KMS-11 (cell line): ENCODE measurements at regions not wholly inside any gene's neighbourhood (a gene's known extent, or its start where the extent isn't known, plus 50 kb on each side); places are given as distances from the start of the nearest gene placed in this dataset.

Experiments used
- H2AFZ ChIP-seq: fragments of 200-600 bp; sonication (generic); 2 replicates; pipeline ENCODE4 v1.6.1; 2016; ENCODE audit warnings: antibody characterized with exemption, mixed run types, low read depth
- H3K27ac ChIP-seq: fragments of 200-600 bp; sonication (generic); 2 replicates; pipeline ENCODE4 v1.6.1; 2016; ENCODE audit warnings: mild to moderate bottlenecking, mixed run types
- H3K27me3 ChIP-seq: fragments of 200-600 bp; sonication (generic); 2 replicates; pipeline ENCODE4 v1.6.1; 2017; ENCODE audit warnings: mild to moderate bottlenecking, low read depth, mixed run types, moderate library complexity; ENCODE audit not compliant: insufficient read depth
- H3K36me3 ChIP-seq: fragments of 200-600 bp; sonication (generic); 2 replicates; pipeline ENCODE4 v1.6.1; 2017; ENCODE audit warnings: mild to moderate bottlenecking, mixed run types; ENCODE audit not compliant: insufficient read depth
- H3K4me1 ChIP-seq: fragments of 200-600 bp; sonication (generic); 2 replicates; pipeline ENCODE4 v1.6.1; 2016; ENCODE audit warnings: mild to moderate bottlenecking, low read depth, mixed run types; ENCODE audit not compliant: poor library complexity, severe bottlenecking
- H3K4me2 ChIP-seq: fragments of 200-600 bp; sonication (generic); 2 replicates; pipeline ENCODE4 v1.7.0; 2016; ENCODE audit warnings: mild to moderate bottlenecking, mixed run types
- H3K4me3 ChIP-seq: fragments of 200-600 bp; sonication (generic); IDR thresholded peaks from 2 replicates; pipeline ENCODE4 v1.6.1; 2017; ENCODE audit warnings: low read depth, low read length, mixed read lengths; ENCODE audit not compliant: insufficient read depth
- H3K79me2 ChIP-seq: fragments of 200-600 bp; sonication (generic); 2 replicates; pipeline ENCODE4 v1.6.1; 2016; ENCODE audit warnings: low read depth, mixed run types; ENCODE audit not compliant: insufficient read depth
- H3K9ac ChIP-seq: fragments of 200-600 bp; sonication (generic); 2 replicates; pipeline ENCODE4 v1.6.1; 2016; ENCODE audit warnings: mild to moderate bottlenecking, mixed run types
- H4K20me1 ChIP-seq: fragments of 200-600 bp; sonication (generic); 2 replicates; pipeline ENCODE4 v1.6.1; 2016; ENCODE audit warnings: mild to moderate bottlenecking, mixed run types; ENCODE audit not compliant: insufficient read depth
- TF ChIP-seq, protein P1 (sequence below): fragments of 200-600 bp; sonication (generic); conservative IDR thresholded peaks from 2 replicates; pipeline ENCODE4 v1.6.1; 2017; ENCODE audit warnings: low read depth, mild to moderate bottlenecking, antibody characterized with exemption, low read length, moderate library complexity, mixed read lengths

- TF ChIP-seq, protein P1, sequence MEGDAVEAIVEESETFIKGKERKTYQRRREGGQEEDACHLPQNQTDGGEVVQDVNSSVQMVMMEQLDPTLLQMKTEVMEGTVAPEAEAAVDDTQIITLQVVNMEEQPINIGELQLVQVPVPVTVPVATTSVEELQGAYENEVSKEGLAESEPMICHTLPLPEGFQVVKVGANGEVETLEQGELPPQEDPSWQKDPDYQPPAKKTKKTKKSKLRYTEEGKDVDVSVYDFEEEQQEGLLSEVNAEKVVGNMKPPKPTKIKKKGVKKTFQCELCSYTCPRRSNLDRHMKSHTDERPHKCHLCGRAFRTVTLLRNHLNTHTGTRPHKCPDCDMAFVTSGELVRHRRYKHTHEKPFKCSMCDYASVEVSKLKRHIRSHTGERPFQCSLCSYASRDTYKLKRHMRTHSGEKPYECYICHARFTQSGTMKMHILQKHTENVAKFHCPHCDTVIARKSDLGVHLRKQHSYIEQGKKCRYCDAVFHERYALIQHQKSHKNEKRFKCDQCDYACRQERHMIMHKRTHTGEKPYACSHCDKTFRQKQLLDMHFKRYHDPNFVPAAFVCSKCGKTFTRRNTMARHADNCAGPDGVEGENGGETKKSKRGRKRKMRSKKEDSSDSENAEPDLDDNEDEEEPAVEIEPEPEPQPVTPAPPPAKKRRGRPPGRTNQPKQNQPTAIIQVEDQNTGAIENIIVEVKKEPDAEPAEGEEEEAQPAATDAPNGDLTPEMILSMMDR: no peak
- Histone ChIP-seq H3K4me2 (no peak overlapping the region), H3K79me2 (no peaks in the 10 kb centered on the region), H2AFZ (no peak overlapping the region), H3K9ac (no peak overlapping the region), H3K4me1 (no peaks in the 10 kb centered on the region), H4K20me1 (no peaks in the 10 kb centered on the region), H3K27ac (no peak overlapping the region), H3K4me3 (no peak overlapping the region), H3K36me3 (no peaks in the 10 kb centered on the region), H3K27me3 (no peaks in the 10 kb centered on the region)
Observed at GRCh38 chr15:87326269-87326668, 930.3 kb downstream of the NTRK3 start.

DNA sequence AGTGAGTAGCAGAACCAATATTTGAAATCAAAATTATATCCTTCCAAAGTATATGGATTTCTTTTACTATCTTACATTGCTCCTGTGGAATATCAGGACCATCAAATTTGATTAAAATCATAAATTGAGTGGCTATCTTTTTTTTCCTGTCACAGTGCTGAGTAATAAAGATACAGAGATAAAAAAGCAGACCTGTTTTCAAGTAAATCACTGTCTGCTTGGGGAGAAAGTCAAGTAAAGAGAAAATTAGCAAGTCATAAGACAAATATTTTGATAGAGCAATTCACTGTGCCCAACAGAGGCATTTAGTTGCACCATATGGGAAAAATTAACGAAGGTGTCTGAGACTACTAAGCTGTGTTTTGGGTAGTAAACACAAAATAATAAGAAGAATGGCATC, 933.7 kb downstream of the NTRK3 start:
- no peak overlapping the region for H2AFZ ChIP-seq
- H4K20me1 ChIP-seq: no peaks in the 10 kb centered on the region
- H3K4me1 ChIP-seq: no peaks in the 10 kb centered on the region
- H3K9ac ChIP-seq: no peak overlapping the region
- no peak overlapping the region for H3K4me2 ChIP-seq
- H3K27ac ChIP-seq: no peak overlapping the region
- no peaks in the 10 kb centered on the region for H3K27me3 ChIP-seq
- H3K4me3 ChIP-seq: no peak overlapping the region
- H3K36me3 ChIP-seq: no peaks in the 10 kb centered on the region
- no peaks in the 10 kb centered on the region for H3K79me2 ChIP-seq
- TF ChIP-seq, protein P1: no peak

- Histone ChIP-seq H3K4me1 (no peaks in the 10 kb centered on the region), H3K27me3 (no peaks in the 10 kb centered on the region), H3K9ac (no peak overlapping the region), H3K79me2 (no peaks in the 10 kb centered on the region), H4K20me1 (no peaks in the 10 kb centered on the region), H3K4me3 (no peak overlapping the region), H2AFZ (no peak overlapping the region), H3K27ac (no peak overlapping the region), H3K4me2 (no peak overlapping the region), H3K36me3 (no peaks in the 10 kb centered on the region)
- TF ChIP-seq, protein P1: no peak
Observed at GRCh38 chr15:87322265-87322664, 934.3 kb downstream of the NTRK3 start.

DNA sequence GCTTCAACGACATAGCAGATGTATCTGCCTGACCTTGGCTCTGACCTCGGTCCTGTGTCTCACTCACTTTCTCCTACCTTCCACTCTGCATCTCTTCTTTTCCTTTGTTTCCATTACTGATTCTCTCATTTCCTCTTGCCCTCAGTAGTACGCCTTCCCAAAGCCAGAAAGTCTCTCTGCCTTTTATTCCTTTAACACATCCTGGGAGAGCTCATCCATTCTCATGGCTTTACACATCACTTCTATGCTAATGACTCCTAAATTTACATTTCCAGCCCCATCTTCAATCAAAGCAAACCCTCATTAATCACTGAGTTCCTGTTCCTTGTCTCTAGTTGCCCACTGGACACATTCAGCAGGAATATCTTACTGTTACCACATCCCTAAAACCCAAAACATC, 938.6 kb downstream of the NTRK3 start:
- Histone ChIP-seq H3K4me1 (no peaks in the 10 kb centered on the region), H3K79me2 (no peaks in the 10 kb centered on the region), H2AFZ (no peak overlapping the region), H3K4me3 (no peak overlapping the region), H3K27ac (no peak overlapping the region), H3K27me3 (no peaks in the 10 kb centered on the region), H4K20me1 (no peaks in the 10 kb centered on the region), H3K9ac (no peak overlapping the region), H3K36me3 (no peaks in the 10 kb centered on the region), H3K4me2 (no peak overlapping the region)
- TF ChIP-seq, protein P1: no peak
